Embryonic facial prominence (tissue), 1 donor: ENCODE measurements at regions not wholly inside any gene's neighbourhood (a gene's known extent, or its start where the extent isn't known, plus 50 kb on each side); places are given as distances from the start of the nearest gene placed in this dataset.
"Not testable (repeated sequence)": the region's sequence is repeated elsewhere in the genome, so short reads cannot be mapped to it uniquely, and the experiment has no call there.

Source experiments
- DNase-seq: peaks from one replicate; pipeline ENCODE4 v3.0.0-alpha.2; 2016; ENCODE audit errors: extremely low spot score

DNA sequence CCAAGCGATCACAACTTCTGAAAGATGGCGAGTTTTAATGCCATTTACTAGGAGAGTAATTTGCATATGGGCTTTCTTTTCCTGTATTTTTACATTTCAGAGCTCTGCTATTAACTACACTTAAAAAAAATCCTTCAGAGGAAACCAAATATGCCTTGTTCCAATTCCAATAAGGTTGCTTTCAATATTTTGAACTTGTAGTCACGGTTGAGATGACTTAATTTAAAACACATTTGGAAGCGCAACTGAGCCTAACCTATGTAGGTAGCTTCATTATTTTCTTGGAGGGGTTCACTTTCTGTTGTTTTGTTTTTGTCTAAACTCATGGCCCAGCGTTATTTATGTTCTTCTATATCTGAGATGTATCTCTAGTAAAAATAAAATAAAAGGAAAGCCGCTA lies 93.4 kb downstream of the BLID start:
- no peak for DNase-seq

DNA sequence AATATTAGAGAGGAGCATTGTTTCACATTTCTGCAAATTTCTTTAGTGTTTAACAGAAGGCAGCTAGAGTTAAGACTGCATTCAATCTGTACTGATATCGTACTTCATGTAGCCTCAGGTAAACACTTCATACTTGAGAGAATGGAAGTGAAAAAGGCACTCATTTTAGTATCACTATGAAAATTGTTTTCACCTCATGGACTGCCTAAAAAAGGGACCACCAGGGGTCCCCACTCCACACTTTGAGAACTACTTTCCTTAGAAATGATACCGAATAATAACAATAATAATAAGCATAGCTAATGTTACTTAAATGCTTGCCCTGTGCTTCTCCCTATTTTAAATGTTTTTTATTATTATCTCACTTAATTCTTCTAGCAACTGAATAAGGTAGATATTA lies 95.1 kb downstream of the BLID start:
- DNase-seq = no peak

DNA sequence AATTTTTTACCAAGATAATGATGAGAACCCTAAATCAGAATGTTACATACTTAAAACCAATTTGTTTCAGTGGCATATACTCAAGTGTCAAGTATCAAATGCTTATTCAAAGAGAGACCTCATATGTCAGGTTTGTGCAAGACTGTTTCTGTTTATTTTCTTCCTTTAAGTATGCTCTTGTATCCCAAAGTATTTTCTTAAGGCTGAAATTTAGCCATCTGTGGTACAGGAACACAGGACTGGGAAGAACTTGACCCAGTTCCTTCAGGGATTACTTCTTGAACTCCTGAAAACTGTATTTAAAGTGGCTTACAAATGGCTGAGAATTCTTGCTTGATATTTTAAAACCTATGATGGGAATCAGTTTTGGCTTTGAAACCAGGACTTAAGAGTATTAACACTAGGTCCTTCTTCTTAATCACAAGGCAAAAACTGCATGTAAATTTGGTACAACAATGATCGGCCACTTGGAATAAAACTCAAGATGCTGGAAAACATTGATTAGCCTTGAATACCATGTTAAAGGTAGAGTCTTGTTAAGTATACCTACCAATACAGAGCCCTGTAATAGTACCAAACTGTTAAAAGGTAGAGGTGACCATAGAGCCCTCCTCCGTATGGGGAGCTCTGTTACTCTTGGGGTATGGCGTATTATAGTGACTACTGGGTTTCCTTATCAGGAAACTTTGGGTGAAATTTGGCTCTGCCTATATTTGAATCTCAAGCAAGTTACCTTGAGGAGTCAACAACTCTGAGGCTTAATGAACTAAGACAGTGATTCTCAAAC lies 95.9 kb downstream of the BLID start:
- DNase-seq = no peak

- DNase-seq = no peak
Observed at GRCh38 chr11:122007601-122008071, 108.4 kb downstream of the BLID start.

GRCh38 chr11:122004446-122004845 lies 111.6 kb downstream of the BLID start:
- DNase-seq = no peak

GRCh38 chr11:122002926-122003325 lies 113.1 kb downstream of the BLID start:
- DNase-seq = no peak

DNA sequence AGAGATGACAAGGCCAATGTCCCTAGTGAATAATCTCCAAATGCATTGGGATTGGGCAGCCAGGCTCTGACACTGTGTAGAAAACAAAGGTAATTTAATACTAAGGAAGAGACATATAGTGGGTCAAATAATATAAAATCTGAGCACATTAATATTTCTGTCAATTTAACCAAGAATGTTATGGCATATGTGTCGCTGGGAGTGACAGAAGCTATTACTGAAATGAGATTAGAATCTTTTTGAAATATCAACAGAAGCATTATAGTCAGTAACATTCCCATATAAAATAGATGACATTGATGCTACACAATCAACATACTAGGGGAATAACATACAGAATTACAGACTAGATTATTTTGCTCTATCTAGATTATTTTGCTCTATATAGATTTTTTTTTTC lies 114.0 kb downstream of the BLID start:
- DNase-seq = no peak

DNA sequence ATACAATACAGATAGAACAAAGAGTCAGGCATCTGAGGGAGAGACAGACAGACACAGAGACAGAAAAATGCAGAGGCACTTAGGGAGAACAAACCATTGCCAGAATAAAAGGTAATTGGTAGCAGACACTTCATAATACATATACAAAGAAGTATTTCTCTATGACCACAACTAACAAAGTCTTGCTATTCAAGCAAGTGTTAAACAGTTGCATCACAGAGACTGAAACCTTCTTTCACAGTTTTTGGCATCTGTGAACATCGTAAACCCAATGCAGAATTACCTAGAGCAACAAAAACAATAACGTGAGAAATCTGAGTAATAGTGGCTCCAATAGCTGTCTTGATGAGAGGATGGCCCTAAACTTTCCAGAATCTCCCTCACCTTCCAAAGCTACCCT lies 116.4 kb downstream of the BLID start:
- DNase-seq = no peak

DNA sequence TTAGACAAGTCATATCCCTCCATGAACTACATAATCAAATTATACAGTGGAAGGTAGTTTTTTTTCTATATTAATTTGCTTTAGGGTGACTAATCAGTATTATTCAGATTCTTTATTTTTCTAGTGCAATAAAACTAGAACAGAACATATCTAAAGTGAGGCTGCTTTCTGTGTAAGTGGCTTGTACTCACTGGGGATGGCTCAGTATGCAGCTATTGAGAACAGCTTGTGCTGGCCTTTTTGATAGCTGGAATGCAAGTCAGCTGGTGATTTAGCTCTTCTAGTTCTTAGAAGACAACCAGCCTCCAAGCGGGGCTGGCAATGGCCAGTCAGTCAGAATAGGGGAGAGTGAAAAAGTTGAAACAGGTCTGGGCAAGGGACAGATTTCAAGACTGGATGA lies 119.4 kb downstream of the BLID start:
- no peak for DNase-seq

- DNase-seq = no peak
Observed at GRCh38 chr11:121983901-121984300, 132.1 kb downstream of the BLID start.

DNA sequence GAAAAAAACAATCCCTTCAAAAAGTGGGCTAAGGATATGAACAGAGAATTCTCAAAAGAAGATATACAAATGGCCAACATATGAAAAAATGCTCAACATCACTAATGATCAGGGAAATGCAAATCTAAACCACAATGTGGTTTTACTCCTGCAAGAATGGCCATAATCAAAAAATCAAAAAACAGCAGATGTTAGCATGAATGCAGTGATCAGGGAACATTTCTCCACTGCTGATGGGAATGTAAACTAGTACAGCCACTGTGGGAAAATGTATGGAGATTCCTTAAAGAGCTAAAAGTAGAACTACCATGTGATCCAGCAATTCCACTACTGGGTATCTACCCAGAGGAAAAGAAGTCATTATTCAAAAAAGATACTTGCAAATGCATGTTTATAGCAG lies 138.1 kb downstream of the BLID start:
- DNase-seq = not testable (repeated sequence)

- no peak for DNase-seq
Observed at GRCh38 chr11:121968638-121969037, 147.4 kb downstream of the BLID start.

- no peak for DNase-seq
Observed at GRCh38 chr11:121967131-121967704, 148.8 kb downstream of the BLID start.

- no peak for DNase-seq
Observed at GRCh38 chr11:121965330-121965729, 150.7 kb downstream of the BLID start.

- no peak for DNase-seq
Observed at GRCh38 chr11:121964591-121964990, 151.4 kb downstream of the BLID start.

- not testable (repeated sequence) for DNase-seq
Observed at GRCh38 chr11:121963846-121964245, 152.2 kb downstream of the BLID start.

GRCh38 chr11:121961321-121961801 lies 154.7 kb downstream of the BLID start:
- DNase-seq = no peak

DNA sequence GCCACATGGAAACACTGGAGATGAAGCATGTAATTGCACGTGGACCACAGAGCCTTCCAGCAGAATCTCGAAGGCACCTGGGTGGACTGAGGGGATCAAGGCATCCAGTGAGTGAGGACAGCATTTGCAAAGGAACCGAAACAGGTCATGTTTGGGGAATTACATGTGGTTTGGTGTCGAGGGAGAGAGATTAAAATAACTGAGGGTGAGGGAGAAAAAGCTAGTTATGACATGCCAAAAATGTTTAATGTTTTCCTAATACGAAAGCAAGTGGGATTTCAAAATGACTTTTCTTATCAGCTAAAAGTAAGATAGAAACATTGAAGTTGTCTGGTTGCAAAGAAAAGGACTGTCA lies 157.1 kb downstream of the BLID start:
- no peak for DNase-seq

GRCh38 chr11:121958323-121958970 lies 157.6 kb downstream of the BLID start:
- DNase-seq = no peak

DNA sequence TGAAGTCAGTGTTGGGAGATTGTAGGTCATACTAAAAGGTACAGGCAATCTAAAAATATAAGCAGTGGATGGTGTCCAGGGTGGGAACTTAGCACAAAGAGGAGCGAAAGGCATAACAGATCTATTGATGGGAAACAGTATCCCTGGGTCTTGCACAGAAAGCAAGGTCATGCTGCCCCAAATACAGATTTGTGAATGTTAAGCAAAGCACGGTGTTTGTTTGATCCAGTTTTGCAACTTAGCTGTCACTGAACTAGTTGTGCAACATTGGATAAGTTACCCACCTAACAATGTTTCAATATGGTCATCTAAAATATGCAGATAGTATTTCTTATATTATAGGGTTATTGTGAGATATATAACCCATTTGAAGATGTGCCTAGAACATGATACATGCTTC lies 162.9 kb downstream of the BLID start:
- DNase-seq = no peak

- DNase-seq = no peak
Observed at GRCh38 chr11:121950160-121950559, 165.9 kb downstream of the BLID start.

- DNase-seq = no peak
Observed at GRCh38 chr11:121946514-121946913, 169.5 kb downstream of the BLID start.
